ENCODE measurements at regions not wholly inside any gene's neighbourhood (a gene's known extent, or its start where the extent isn't known, plus 50 kb on each side); places are given as distances from the start of the nearest gene placed in this dataset.
"Not testable (repeated sequence)": the region's sequence is repeated elsewhere in the genome, so short reads cannot be mapped to it uniquely, and the experiment has no call there.

- no peak overlapping the region for H3K4me3 ChIP-seq (ENCODE audit: low read depth, low read length)
- no peaks in the 10 kb centered on the region for H3K27me3 ChIP-seq
- peaks cover 10% of the 10 kb centered on the region for H3K4me1 ChIP-seq
- TF ChIP-seq, protein P1, sequence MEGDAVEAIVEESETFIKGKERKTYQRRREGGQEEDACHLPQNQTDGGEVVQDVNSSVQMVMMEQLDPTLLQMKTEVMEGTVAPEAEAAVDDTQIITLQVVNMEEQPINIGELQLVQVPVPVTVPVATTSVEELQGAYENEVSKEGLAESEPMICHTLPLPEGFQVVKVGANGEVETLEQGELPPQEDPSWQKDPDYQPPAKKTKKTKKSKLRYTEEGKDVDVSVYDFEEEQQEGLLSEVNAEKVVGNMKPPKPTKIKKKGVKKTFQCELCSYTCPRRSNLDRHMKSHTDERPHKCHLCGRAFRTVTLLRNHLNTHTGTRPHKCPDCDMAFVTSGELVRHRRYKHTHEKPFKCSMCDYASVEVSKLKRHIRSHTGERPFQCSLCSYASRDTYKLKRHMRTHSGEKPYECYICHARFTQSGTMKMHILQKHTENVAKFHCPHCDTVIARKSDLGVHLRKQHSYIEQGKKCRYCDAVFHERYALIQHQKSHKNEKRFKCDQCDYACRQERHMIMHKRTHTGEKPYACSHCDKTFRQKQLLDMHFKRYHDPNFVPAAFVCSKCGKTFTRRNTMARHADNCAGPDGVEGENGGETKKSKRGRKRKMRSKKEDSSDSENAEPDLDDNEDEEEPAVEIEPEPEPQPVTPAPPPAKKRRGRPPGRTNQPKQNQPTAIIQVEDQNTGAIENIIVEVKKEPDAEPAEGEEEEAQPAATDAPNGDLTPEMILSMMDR (IDR thresholded peaks at IDR 0.05; ENCODE audit: low read depth, low read length): no peak
- no peak for DNase-seq
- H3K36me3 ChIP-seq: no peaks in the 10 kb centered on the region
- H3K9me3 ChIP-seq: no peaks in the 10 kb centered on the region
Measured at GRCh38 chr3:150270883-150271590, 137.1 kb upstream of the TSC22D2 start.

GRCh38 chr3:150270444-150270843 is 137.7 kb upstream of the TSC22D2 start:
- not testable (repeated sequence) for H3K4me1 ChIP-seq; DNase-seq; H3K36me3 ChIP-seq; H3K27me3 ChIP-seq; H3K4me3 ChIP-seq (ENCODE audit: low read depth, low read length); H3K9me3 ChIP-seq

- TF ChIP-seq, protein P1 (IDR thresholded peaks at IDR 0.05; ENCODE audit: low read depth, low read length): no peak
- Histone ChIP-seq H3K27me3 (no peaks in the 10 kb centered on the region), H3K4me1 (peaks cover 7% of the 10 kb centered on the region), H3K36me3 (no peaks in the 10 kb centered on the region), H3K4me3 (ENCODE audit: low read depth, low read length) (no peak overlapping the region), H3K9me3 (no peaks in the 10 kb centered on the region)
- no peak for DNase-seq
Measured at GRCh38 chr3:150269526-150269925, 138.6 kb upstream of the TSC22D2 start.

- no peak for DNase-seq
- H3K27me3 ChIP-seq: no peaks in the 10 kb centered on the region
- H3K9me3 ChIP-seq: no peaks in the 10 kb centered on the region
- TF ChIP-seq, protein P1 (IDR thresholded peaks at IDR 0.05; ENCODE audit: low read depth, low read length): no peak
- H3K4me1 ChIP-seq: peaks cover 7% of the 10 kb centered on the region
- H3K36me3 ChIP-seq: no peaks in the 10 kb centered on the region
- H3K4me3 ChIP-seq (ENCODE audit: low read depth, low read length): no peak overlapping the region
Measured at GRCh38 chr3:150268426-150269391, 139.4 kb upstream of the TSC22D2 start.

GRCh38 chr3:150267288-150267687 is 140.8 kb upstream of the TSC22D2 start:
- H3K9me3 ChIP-seq: no peaks in the 10 kb centered on the region
- no peak for DNase-seq
- no peaks in the 10 kb centered on the region for H3K27me3 ChIP-seq
- TF ChIP-seq, protein P1 (IDR thresholded peaks at IDR 0.05; ENCODE audit: low read depth, low read length): no peak
- H3K4me3 ChIP-seq (ENCODE audit: low read depth, low read length): no peak overlapping the region
- peaks cover 4% of the 10 kb centered on the region for H3K4me1 ChIP-seq
- H3K36me3 ChIP-seq: no peaks in the 10 kb centered on the region

DNA sequence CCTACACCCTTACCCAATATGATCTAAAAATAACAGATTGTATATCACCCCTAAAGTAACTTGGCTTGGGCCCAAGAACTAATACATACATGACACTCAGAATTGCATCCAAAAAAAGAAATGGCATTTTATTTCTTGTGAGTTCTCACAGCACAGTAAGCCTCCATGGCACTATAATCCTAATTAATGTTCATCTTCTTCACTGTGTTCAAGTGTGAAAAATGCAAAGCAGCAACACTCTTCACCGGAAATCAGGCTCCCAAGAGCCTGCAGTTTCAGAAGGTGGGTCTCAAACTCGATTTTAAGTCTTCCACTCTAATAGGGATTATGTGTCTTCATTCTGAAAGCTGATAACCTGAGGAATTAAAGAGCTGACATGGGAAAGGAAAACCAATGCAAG is 142.8 kb upstream of the TSC22D2 start:
- no peaks in the 10 kb centered on the region for H3K36me3 ChIP-seq
- TF ChIP-seq, protein P1 (IDR thresholded peaks at IDR 0.05; ENCODE audit: low read depth, low read length): no peak
- H3K4me1 ChIP-seq: no peaks in the 10 kb centered on the region
- no peak overlapping the region for H3K4me3 ChIP-seq (ENCODE audit: low read depth, low read length)
- no peak for DNase-seq
- no peaks in the 10 kb centered on the region for H3K27me3 ChIP-seq
- H3K9me3 ChIP-seq: no peaks in the 10 kb centered on the region

All from BE2C (cell line).